Heart left ventricle (tissue), 16 donors: ENCODE measurements at regions not wholly inside any gene's neighbourhood (a gene's known extent, or its start where the extent isn't known, plus 50 kb on each side); places are given as distances from the start of the nearest gene placed in this dataset.

Experiments
- ATAC-seq, 4 donors: fragments of 200-7000 bp; cut with Tn5 transposase; one replicate each; pipeline ENCODE4 v1.9.1; 2020 to 2022; ENCODE audit warnings: moderate library complexity in 4 of 4, mild to moderate bottlenecking in 3 of 4, moderate number of reproducible peaks in 1 of 4
- DNase-seq, 5 donors: peaks; one replicate each; pipeline ENCODE4 v3.0.0-alpha.2; 2020
- H3K27ac ChIP-seq, 12 donors: fragments of 200-600 bp; sonication (generic) in 4 of 12; one replicate each; pipeline versions ENCODE4 v1.5.0 to v1.8.0; 2016 to 2022; ENCODE audit warnings: mild to moderate bottlenecking in 2 of 12
- H3K27me3 ChIP-seq, 9 donors: fragments of 200-600 bp; sonication (generic) in 2 of 9; one replicate each; pipeline versions ENCODE4 v1.5.1 to v1.8.0; 2016 to 2022; ENCODE audit warnings: mild to moderate bottlenecking in 3 of 9
- H3K36me3 ChIP-seq, 9 donors: fragments of 200-600 bp; sonication (generic) in 2 of 9; one replicate each; pipeline versions ENCODE4 v1.5.0 to v1.8.0; 2018 to 2022; ENCODE audit warnings: mild to moderate bottlenecking in 2 of 9
- H3K4me1 ChIP-seq, 12 donors: fragments of 200-600 bp; sonication (generic) in 4 of 12; one replicate each; pipeline versions ENCODE4 v1.5.0 to v1.8.0; 2016 to 2022; ENCODE audit warnings: mild to moderate bottlenecking in 3 of 12
- H3K4me3 ChIP-seq, 12 donors: fragments of 200-600 bp; sonication (generic) in 4 of 12; one replicate each; pipeline versions ENCODE4 v1.5.0 to v1.8.0; 2017 to 2022; ENCODE audit warnings: mild to moderate bottlenecking in 9 of 12, moderate library complexity in 4 of 12
- H3K9me3 ChIP-seq, 12 donors: fragments of 200-600 bp; sonication (generic) in 4 of 12; one replicate each; pipeline versions ENCODE4 v1.5.0 to v1.8.0; 2016 to 2022; ENCODE audit warnings: mild to moderate bottlenecking in 1 of 12
- POLR2A ChIP-seq, 2 donors: fragments of 450-650 bp; IDR thresholded peaks; one replicate each; pipeline ENCODE4 v1.6.1; 2017; ENCODE audit warnings: antibody characterized with exemption in 2 of 2, mild to moderate bottlenecking in 2 of 2, moderate library complexity in 2 of 2
- WGBS, 4 donors: extraction: QIAGEN DNeasy Blood & Tissue Kit in 2 of 4; methylation state at CpG; one replicate each; pipeline versions ENCODE4 v1.1.5 to v1.1.7; 2013 to 2018; 5-methylcytosine and 5-hydroxymethylcytosine counted together
- intact Hi-C, 10 donors: fragments of 100-400 bp; cut with DNase I; formaldehyde crosslinking; loops; one replicate each; pipeline versions ENCODE4 v1.11.1 to v1.14.2; 2022
- TF ChIP-seq, protein P1 (sequence below), 12 donors: fragments of 200-600 bp; sonication (generic) in 4 of 12; IDR thresholded peaks; one replicate each; pipeline versions ENCODE4 v1.5.0 to v1.8.0; 2018 to 2022; ENCODE audit warnings: antibody characterized with exemption in 12 of 12, mild to moderate bottlenecking in 5 of 12
- donor health status: ischemic (EF 13 %, LVEDD 7.1; RV severe dilation, severe dysfunction).
- donor health status: healthy with polysubstance abuse.
- donor health status: DM: no; HTN: yes; CAD: no.
- donor health status: DM: no; HTN: no; CAD: no.
- donor health status: ischemic (EF 25% LVEDD 6.9; RV normal size, moderate dysfunction).
- donor health status: ischemic (EF 25% LVEDD 5.7; RV mildly dilated, moderate dysfunction).
- donor health status: healthy.
- donor health status: DM: yes; HTN: yes; CAD: no.
- donor health status: ischemic (EF 35%, LVEDD 5.7; RV mildly dilated, moderate dysfunction).
- donor health status: nonischemic (EF 11% LVEDD 7.7; RV severe dilation, severe dysfunction).
- donor health status: DM: yes; HTN: yes; CAD: no.
- donor health status: PGD.
- donor health status: ischemic (EF 29% LVEDD 5.4; RV normal size, mild dysfunction).
- donor health status: nonischemic (EF 23%, LVEDD 6.1; RV moderate dilation, normal function).

DNA sequence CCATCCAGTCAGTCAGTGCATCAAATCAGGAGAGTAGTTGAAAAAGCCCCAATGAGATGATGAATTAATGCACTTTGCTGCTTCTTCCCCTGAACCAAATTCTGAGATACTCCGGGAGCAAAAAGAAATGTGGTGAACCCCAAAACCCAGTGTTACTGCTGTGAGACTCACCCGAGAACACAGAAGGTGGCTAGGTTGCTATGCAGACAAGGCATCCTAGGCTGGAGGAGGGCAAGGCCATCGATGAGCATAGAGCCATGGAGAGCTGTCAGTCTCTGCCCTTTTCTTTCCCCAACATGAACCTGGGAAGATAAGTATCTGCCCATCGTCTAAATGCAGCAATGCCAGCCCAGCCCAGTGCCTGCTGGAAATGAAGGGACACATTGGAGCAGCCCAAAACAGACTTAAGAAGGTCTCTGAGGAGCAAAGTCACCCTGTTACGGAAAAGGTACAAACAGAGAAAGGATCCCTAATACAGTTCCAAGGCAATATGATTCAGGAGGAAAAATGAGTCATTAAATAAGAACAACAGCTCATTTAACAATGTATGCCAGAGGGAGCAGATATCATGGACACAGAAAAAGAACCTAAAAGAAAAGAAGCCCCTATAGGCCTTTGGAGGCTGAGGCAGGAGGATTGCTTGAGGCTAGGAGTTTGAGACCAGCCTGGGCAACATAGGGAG, 272.0 kb downstream of the FOXO1 start:
- intact Hi-C loops: no loop called here

DNA sequence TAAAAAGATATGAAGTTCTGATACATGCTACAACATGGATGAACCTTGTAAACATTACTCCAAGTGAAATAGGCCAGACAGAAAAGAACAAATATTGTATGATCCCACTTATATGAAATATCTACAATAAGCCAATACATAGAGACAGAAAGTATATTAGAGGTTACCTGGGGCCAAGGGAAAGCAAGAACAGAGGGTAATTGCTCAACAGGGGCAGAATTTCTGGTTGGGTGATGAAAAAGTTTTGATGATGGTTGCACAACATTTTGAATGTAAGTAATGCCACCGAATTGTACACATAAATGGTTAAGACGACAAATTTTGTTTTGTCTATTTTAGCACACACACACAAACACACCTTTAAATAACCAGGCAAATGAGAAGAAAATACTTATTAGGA, 268.4 kb downstream of the FOXO1 start:
- Histone ChIP-seq H3K4me3 (no peak overlapping the region), H3K4me1 (peaks cover 3 to 17% (median 11%) of the 10 kb centered on the region in 12 donors), H3K36me3 (no peaks in the 10 kb centered on the region), H3K9me3 (no peaks in the 10 kb centered on the region), H3K27ac (no peak overlapping the region), H3K27me3 (no peaks in the 10 kb centered on the region)
- ATAC-seq (no peak), DNase-seq (no peak)
- WGBS, 4 donors: 91 to 97% (median 96%) methylated on average over 2 of the region's 2 CpGs
- no peak for TF ChIP-seq POLR2A (IDR thresholded peaks at IDR 0.05)
- TF ChIP-seq, protein P1, sequence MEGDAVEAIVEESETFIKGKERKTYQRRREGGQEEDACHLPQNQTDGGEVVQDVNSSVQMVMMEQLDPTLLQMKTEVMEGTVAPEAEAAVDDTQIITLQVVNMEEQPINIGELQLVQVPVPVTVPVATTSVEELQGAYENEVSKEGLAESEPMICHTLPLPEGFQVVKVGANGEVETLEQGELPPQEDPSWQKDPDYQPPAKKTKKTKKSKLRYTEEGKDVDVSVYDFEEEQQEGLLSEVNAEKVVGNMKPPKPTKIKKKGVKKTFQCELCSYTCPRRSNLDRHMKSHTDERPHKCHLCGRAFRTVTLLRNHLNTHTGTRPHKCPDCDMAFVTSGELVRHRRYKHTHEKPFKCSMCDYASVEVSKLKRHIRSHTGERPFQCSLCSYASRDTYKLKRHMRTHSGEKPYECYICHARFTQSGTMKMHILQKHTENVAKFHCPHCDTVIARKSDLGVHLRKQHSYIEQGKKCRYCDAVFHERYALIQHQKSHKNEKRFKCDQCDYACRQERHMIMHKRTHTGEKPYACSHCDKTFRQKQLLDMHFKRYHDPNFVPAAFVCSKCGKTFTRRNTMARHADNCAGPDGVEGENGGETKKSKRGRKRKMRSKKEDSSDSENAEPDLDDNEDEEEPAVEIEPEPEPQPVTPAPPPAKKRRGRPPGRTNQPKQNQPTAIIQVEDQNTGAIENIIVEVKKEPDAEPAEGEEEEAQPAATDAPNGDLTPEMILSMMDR (IDR thresholded peaks at IDR 0.05): no peak
- intact Hi-C loops: no loop called here

More for the DNA sequence above, 272.0 kb downstream of the FOXO1 start:
- no peak overlapping the region for H3K4me3 ChIP-seq
- H3K27me3 ChIP-seq: no peaks in the 10 kb centered on the region
- no peak overlapping the region for H3K27ac ChIP-seq
- TF ChIP-seq, protein P1 (IDR thresholded peaks at IDR 0.05): no peak
- no peak for TF ChIP-seq POLR2A (IDR thresholded peaks at IDR 0.05)
- no peaks in the 10 kb centered on the region for H3K36me3 ChIP-seq
- 92 to 98% (median 95%) methylated on average over 5 of the region's 5 CpGs for WGBS, 4 donors
- no peaks in the 10 kb centered on the region for H3K9me3 ChIP-seq
- ATAC-seq (no peak), DNase-seq (no peak)
- no peaks in the 10 kb centered on the region for H3K4me1 ChIP-seq

DNA sequence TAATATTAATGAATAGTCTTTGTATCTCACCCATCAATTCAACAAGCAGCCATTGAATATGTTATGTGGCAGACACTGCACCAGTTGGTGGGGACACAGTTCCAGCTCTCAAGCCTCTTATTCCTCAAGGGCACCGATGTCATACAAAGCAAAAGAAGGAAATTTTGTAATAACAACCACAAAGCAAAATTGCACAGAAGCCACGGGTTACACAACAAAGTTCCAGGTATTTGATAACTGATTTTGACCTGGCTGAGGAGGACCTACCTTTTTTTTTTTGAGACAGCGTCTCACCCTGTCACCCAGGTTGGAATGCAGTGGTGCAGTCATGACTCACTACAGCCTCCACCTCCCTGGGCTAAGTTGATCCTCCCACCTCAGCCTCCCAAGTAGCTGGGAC, 266.7 kb downstream of the FOXO1 start:
- Histone ChIP-seq H3K9me3 (no peaks in the 10 kb centered on the region), H3K27ac (no peak overlapping the region), H3K4me1 (peaks cover 4 to 30% (median 21%) of the 10 kb centered on the region in 12 donors), H3K27me3 (no peaks in the 10 kb centered on the region), H3K36me3 (no peaks in the 10 kb centered on the region), H3K4me3 (no peak overlapping the region)
- intact Hi-C loops: loop anchor here in 5 of 10 donors (5.0 to 10.0 kb wide), 5 partner anchors 43 to 268 kb away; partner anchors contain the start of gene FOXO1 (in 3 of the 5)
- TF ChIP-seq, protein P1 (IDR thresholded peaks at IDR 0.05): no peak
- no peak for TF ChIP-seq POLR2A (IDR thresholded peaks at IDR 0.05)
- DNase-seq: no peak
- no peak for ATAC-seq
- 78 to 93% (median 92%) methylated on average over 3 of the region's 3 CpGs for WGBS, 4 donors

DNA sequence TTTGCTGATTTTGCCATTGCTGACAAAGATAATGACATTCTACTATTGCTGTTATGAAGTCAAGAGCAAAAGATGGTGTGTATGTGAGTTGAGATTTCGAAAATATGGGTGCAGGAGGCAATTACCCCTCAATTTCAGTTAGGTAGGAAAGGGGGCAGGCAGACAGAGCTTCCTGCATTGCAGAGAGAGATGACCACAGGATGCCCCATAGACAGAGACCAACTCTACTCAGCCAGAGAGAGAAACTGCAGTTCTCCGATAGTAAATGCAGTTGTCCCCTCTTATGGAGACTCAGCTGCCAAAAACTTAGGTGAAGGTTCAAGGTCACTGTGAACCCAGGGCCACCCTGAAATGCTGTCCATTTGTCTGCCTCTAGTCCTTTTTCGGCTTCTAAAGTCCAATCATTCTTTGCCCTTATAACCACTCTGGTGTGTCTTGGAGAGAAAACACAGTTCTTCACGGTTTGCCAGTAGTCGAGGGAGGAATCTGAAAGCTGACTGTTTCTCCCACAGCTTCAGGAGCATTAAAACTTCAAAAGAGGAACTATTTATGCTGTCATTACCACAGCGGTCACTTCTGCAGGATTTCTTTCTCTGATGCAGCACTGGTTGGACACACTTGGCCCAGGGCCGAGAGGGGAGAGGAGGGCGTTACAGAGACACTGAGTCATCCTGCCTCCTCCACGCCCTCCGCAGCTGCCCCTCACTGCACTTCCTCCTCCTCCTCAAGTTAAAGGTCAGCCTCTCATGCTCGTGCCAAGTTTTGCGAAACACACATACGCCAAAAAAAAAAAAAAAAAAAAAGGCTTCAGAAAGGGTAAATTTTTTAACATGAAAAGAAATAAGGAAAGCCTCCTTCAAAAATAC, 264.3 kb downstream of the FOXO1 start:
- ATAC-seq (peak; percentile 85 to 98 (median 98)), DNase-seq (peak; percentile 92 to 97 (median 97))
- TF ChIP-seq, protein P1 (IDR thresholded peaks at IDR 0.05): no peak
- TF ChIP-seq POLR2A (IDR thresholded peaks at IDR 0.05): no peak
- no peaks in the 10 kb centered on the region for H3K27me3 ChIP-seq
- intact Hi-C loops: loop anchor here in 5 of 10 donors (5.0 to 10.0 kb wide), 5 partner anchors 40 to 265 kb away; partner anchors contain the start of gene FOXO1 (in 3 of the 5)
- H3K9me3 ChIP-seq: no peaks in the 10 kb centered on the region
- H3K4me1 ChIP-seq: peaks cover 4 to 40% (median 28%) of the 10 kb centered on the region in 12 donors
- peak overlapping the region in 6 of 12 donors; percentile 11 to 25 (median 20) for H3K4me3 ChIP-seq
- H3K36me3 ChIP-seq: no peaks in the 10 kb centered on the region
- H3K27ac ChIP-seq: peak overlapping the region; percentile 11 to 76 (median 58)
- WGBS, 4 donors: 34 to 51% (median 40%) methylated on average over 13 of the region's 13 CpGs
